ENCODE measurements at regions not wholly inside any gene's neighbourhood (a gene's known extent, or its start where the extent isn't known, plus 50 kb on each side); places are given as distances from the start of the nearest gene placed in this dataset.

GRCh38 chr10:130371156-130371555 lies 235.0 kb downstream of the GLRX3 start:
- no peak for DNase-seq (ENCODE audit: low read depth in 2 of 2)

GRCh38 chr10:130371666-130372065 lies 235.5 kb downstream of the GLRX3 start:
- no peak for DNase-seq (ENCODE audit: low read depth in 2 of 2)

- DNase-seq (ENCODE audit: low read depth in 2 of 2), result no peak
Observed at GRCh38 chr10:130372222-130372621, 236.0 kb downstream of the GLRX3 start.

GRCh38 chr10:130372866-130373265 lies 236.7 kb downstream of the GLRX3 start:
- DNase-seq (ENCODE audit: low read depth in 2 of 2), result no peak

GRCh38 chr10:130377986-130378540 lies 241.9 kb downstream of the GLRX3 start:
- DNase-seq (ENCODE audit: low read depth in 2 of 2), result no peak

GRCh38 chr10:130378556-130379400 lies 242.6 kb downstream of the GLRX3 start:
- no peak for DNase-seq (ENCODE audit: low read depth in 2 of 2)

GRCh38 chr10:130380056-130380455 lies 243.9 kb downstream of the GLRX3 start:
- no peak for DNase-seq (ENCODE audit: low read depth in 2 of 2)

GRCh38 chr10:130382031-130382430 lies 245.8 kb downstream of the GLRX3 start:
- no peak for DNase-seq (ENCODE audit: low read depth in 2 of 2)

GRCh38 chr10:130387936-130388580 lies 251.9 kb downstream of the GLRX3 start:
- no peak for DNase-seq (ENCODE audit: low read depth in 2 of 2)

- DNase-seq (ENCODE audit: low read depth in 2 of 2), result no peak
Observed at GRCh38 chr10:130388746-130389145, 252.6 kb downstream of the GLRX3 start.

- DNase-seq (ENCODE audit: low read depth in 2 of 2), result no peak
Observed at GRCh38 chr10:130389906-130390305, 253.7 kb downstream of the GLRX3 start.

GRCh38 chr10:130392031-130392430 lies 255.8 kb downstream of the GLRX3 start:
- no peak for DNase-seq (ENCODE audit: low read depth in 2 of 2)

- DNase-seq (ENCODE audit: low read depth in 2 of 2), result no peak
Observed at GRCh38 chr10:130393342-130393741, 257.2 kb downstream of the GLRX3 start.

- DNase-seq (ENCODE audit: low read depth in 2 of 2), result no peak
Observed at GRCh38 chr10:130394832-130395231, 258.6 kb downstream of the GLRX3 start.

GRCh38 chr10:130395248-130395936 lies 259.2 kb downstream of the GLRX3 start:
- no peak for DNase-seq (ENCODE audit: low read depth in 2 of 2)

GRCh38 chr10:130396044-130396443 lies 259.9 kb downstream of the GLRX3 start:
- no peak for DNase-seq (ENCODE audit: low read depth in 2 of 2)

- no peak for DNase-seq (ENCODE audit: low read depth in 2 of 2)
Observed at GRCh38 chr10:130398090-130398994, 262.2 kb downstream of the GLRX3 start.

GRCh38 chr10:130399425-130399950 lies 263.3 kb downstream of the GLRX3 start:
- no peak for DNase-seq (ENCODE audit: low read depth in 2 of 2)

- no peak for DNase-seq (ENCODE audit: low read depth in 2 of 2)
Observed at GRCh38 chr10:130400890-130401289, 264.7 kb downstream of the GLRX3 start.

GRCh38 chr10:130401860-130402765 lies 265.9 kb downstream of the GLRX3 start:
- DNase-seq (ENCODE audit: low read depth in 2 of 2), result no peak

All from activated CD8-positive, alpha-beta memory T cell treated with anti-CD3 and anti-CD28 coated beads for 4 hours (primary cell).